ENCODE measurements at regions not wholly inside any gene's neighbourhood (a gene's known extent, or its start where the extent isn't known, plus 50 kb on each side); places are given as distances from the start of the nearest gene placed in this dataset.

- no peak for DNase-seq (ENCODE audit: low read depth in 2 of 2)
Observed at GRCh38 chr1:56034847-56035481, 544.4 kb downstream of the PLPP3 start.

- no peak for DNase-seq (ENCODE audit: low read depth in 2 of 2)
Observed at GRCh38 chr1:56034222-56034621, 545.1 kb downstream of the PLPP3 start.

- no peak for DNase-seq (ENCODE audit: low read depth in 2 of 2)
Observed at GRCh38 chr1:56033321-56034037, 545.9 kb downstream of the PLPP3 start.

- DNase-seq (ENCODE audit: low read depth in 2 of 2), result no peak
Observed at GRCh38 chr1:56032096-56032676, 547.2 kb downstream of the PLPP3 start.

- no peak for DNase-seq (ENCODE audit: low read depth in 2 of 2)
Observed at GRCh38 chr1:56031001-56031400, 548.4 kb downstream of the PLPP3 start.

GRCh38 chr1:56029319-56030003 is 549.9 kb downstream of the PLPP3 start:
- no peak for DNase-seq (ENCODE audit: low read depth in 2 of 2)

GRCh38 chr1:56028911-56029310 is 550.5 kb downstream of the PLPP3 start:
- no peak for DNase-seq (ENCODE audit: low read depth in 2 of 2)

GRCh38 chr1:56028244-56028643 is 551.1 kb downstream of the PLPP3 start:
- DNase-seq (ENCODE audit: low read depth in 2 of 2), result no peak

- no peak for DNase-seq (ENCODE audit: low read depth in 2 of 2)
Observed at GRCh38 chr1:56025942-56026341, 553.4 kb downstream of the PLPP3 start.

GRCh38 chr1:56024155-56024554 is 555.2 kb downstream of the PLPP3 start:
- DNase-seq (ENCODE audit: low read depth in 2 of 2), result no peak

GRCh38 chr1:56019922-56020321 is 559.4 kb downstream of the PLPP3 start:
- no peak for DNase-seq (ENCODE audit: low read depth in 2 of 2)

GRCh38 chr1:56019472-56019871 is 559.9 kb downstream of the PLPP3 start:
- DNase-seq (ENCODE audit: low read depth in 2 of 2), result no peak

GRCh38 chr1:56017336-56017735 is 562.0 kb downstream of the PLPP3 start:
- no peak for DNase-seq (ENCODE audit: low read depth in 2 of 2)

- no peak for DNase-seq (ENCODE audit: low read depth in 2 of 2)
Observed at GRCh38 chr1:56003846-56004245, 575.5 kb downstream of the PLPP3 start.

- no peak for DNase-seq (ENCODE audit: low read depth in 2 of 2)
Observed at GRCh38 chr1:56002231-56002630, 577.1 kb downstream of the PLPP3 start.

GRCh38 chr1:56000424-56000823 is 578.9 kb downstream of the PLPP3 start:
- no peak for DNase-seq (ENCODE audit: low read depth in 2 of 2)

GRCh38 chr1:55997536-55997935 is 581.8 kb downstream of the PLPP3 start:
- no peak for DNase-seq (ENCODE audit: low read depth in 2 of 2)

- no peak for DNase-seq (ENCODE audit: low read depth in 2 of 2)
Observed at GRCh38 chr1:55993646-55994318, 585.6 kb downstream of the PLPP3 start.

- no peak for DNase-seq (ENCODE audit: low read depth in 2 of 2)
Observed at GRCh38 chr1:55990007-55990406, 589.4 kb downstream of the PLPP3 start.

GRCh38 chr1:55988963-55989452 is 590.4 kb downstream of the PLPP3 start:
- no peak for DNase-seq (ENCODE audit: low read depth in 2 of 2)

- no peak for DNase-seq (ENCODE audit: low read depth in 2 of 2)
Observed at GRCh38 chr1:55987491-55988249, 591.7 kb downstream of the PLPP3 start.
